ENCODE measurements at regions not wholly inside any gene's neighbourhood (a gene's known extent, or its start where the extent isn't known, plus 50 kb on each side); places are given as distances from the start of the nearest gene placed in this dataset.
A peak's percentile ranks its signal among the peaks of the same experiment; 100 is the strongest.

DNA sequence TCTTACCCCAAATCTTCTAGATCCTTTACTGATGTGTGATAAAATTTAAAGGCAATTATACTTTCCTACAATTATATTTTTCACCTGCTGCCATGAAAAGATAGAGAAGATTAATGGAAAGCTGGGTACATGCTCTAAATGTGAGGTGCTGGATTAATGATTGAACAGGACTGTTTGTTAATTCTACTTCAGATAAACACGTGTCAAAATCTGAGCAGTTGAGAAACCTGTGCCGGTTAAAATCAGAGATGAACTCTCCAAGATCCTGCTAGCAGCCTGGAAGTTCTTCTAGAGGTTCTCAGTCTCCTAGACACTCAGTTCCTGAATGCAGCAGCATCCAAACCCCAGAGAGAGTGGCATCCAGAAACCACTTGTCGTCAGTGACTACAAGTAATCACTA, 69.2 kb downstream of the INHBA start:
- ChIA-PET POLR2A (no interaction called here), CTCF (no interaction called here)
- peaks cover 3% of the 10 kb centered on the region for H3K4me1 Mint-ChIP-seq
- H3K27me3 Mint-ChIP-seq = no peaks in the 10 kb centered on the region
- DNase-seq = no peak
- no peaks in the 10 kb centered on the region for H3K9me3 Mint-ChIP-seq
- no peaks in the 10 kb centered on the region for H3K36me3 Mint-ChIP-seq (ENCODE audit: low read depth)
- H3K27ac Mint-ChIP-seq = no peak overlapping the region
- no peak overlapping the region for H3K4me3 Mint-ChIP-seq

DNA sequence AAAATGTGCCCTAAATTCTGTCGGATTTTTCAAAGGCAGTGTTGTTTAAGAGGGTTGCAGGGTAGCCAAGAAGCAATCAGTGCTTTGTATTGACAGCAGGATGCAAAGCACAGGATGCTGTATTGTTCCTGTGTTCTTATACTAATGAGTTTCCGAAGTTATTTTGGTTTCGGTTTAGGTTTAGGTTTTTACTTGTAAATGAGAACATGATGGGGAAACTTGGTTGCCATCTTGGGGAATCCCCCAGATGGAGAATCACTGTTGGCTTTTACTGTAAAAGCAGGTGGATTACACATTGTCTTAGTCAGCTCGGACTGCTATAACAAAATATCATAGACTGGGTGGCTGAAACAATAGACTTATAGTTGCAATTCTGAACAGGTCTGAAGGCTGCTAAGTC, 72.1 kb downstream of the INHBA start:
- ChIA-PET POLR2A (no interaction called here), CTCF (no interaction called here)
- peak; percentile 7 for DNase-seq
- Mint-ChIP-seq H3K9me3 (no peaks in the 10 kb centered on the region), H3K4me1 (peaks cover 3% of the 10 kb centered on the region), H3K27me3 (no peaks in the 10 kb centered on the region), H3K4me3 (no peak overlapping the region), H3K36me3 (ENCODE audit: low read depth) (no peaks in the 10 kb centered on the region), H3K27ac (no peak overlapping the region)

DNA sequence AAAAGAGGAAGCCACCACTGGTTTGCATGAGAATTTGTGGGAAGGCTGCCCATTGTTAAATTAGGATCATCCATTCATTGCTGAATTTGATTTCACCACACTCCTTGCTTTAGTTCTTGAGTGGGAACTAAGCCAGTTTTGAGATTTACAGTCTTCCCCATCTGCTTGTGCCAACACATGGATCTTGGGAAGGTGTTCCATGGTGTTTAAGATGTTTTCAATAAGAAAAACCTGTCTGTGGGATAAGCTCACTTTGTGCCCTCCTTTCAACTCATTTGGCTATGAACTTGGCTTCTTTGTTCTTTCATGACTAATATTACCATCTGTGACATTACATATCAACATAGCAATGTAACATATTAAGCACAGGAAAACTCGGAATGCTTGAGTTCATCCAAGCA, 73.2 kb downstream of the INHBA start:
- H3K4me1 Mint-ChIP-seq = peaks cover 3% of the 10 kb centered on the region

DNA sequence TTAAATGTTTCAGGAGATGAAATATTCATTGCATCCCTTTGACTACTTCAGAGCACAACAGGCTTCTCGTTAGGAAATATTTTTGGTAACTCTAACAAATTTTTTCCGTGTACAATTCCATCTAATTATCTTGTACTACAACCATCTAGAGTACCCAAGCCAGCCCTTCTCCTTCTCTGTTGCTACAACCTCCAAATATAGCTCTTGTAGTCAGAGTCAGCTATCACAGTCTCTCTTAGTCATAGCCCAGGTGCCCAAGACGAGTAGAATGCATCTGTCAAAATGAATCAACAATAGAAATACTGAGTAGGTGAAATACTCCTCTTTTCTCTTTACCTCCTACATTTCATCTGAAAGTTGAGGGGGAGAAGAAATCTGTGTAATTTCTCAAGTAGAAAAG, 74.0 kb downstream of the INHBA start:
- Mint-ChIP-seq H3K4me1 (peaks cover 3% of the 10 kb centered on the region), H3K36me3 (ENCODE audit: low read depth) (no peaks in the 10 kb centered on the region), H3K27me3 (no peaks in the 10 kb centered on the region), H3K4me3 (no peak overlapping the region), H3K9me3 (no peaks in the 10 kb centered on the region), H3K27ac (no peak overlapping the region)
- DNase-seq = no peak
- CTCF ChIA-PET = interaction anchor here (0.6 kb wide), 1 partner anchor 1515 kb away, joined by 3 read pairs; no protein-coding TSS in a partner anchor
- POLR2A ChIA-PET = no interaction called here

More for the DNA sequence above, 73.2 kb downstream of the INHBA start:
- no peak for DNase-seq
- Mint-ChIP-seq H3K4me3 (no peak overlapping the region), H3K27me3 (no peaks in the 10 kb centered on the region), H3K27ac (no peak overlapping the region), H3K9me3 (no peaks in the 10 kb centered on the region), H3K36me3 (ENCODE audit: low read depth) (no peaks in the 10 kb centered on the region)
- ChIA-PET POLR2A (no interaction called here), CTCF (no interaction called here)

DNA sequence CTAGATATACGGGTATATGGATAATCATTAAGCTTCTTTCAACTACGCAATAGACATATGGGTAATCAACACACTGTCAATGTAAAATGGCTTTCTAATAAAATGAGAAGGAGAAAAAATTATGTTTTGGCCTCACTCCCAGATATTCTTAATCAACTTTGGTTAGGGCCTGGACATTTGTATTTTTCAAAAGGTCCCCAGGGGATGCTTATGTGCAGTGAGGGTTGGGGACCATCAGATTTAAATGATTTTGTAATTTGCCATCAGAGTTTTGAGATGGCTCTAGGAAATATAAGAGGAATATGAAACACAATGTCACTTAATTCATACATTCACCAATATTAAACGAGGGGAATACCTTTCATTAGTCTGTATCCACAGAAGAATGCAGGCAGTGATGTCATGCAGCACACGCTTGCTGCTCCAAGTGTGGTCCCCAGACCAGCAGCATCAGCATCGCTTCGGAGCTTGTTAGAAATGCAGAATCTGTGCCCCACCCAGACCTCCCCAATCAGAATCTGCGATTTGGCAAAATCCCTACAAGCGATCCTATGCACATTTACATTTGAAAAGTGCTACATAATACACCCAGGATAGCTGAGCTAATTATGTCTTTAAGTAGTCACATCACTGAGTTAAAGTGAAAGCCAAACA, 75.1 kb downstream of the INHBA start:
- H3K27me3 Mint-ChIP-seq = no peaks in the 10 kb centered on the region
- DNase-seq = no peak
- CTCF ChIA-PET = no interaction called here
- no peaks in the 10 kb centered on the region for H3K9me3 Mint-ChIP-seq
- H3K27ac Mint-ChIP-seq = no peak overlapping the region
- no peak overlapping the region for H3K4me3 Mint-ChIP-seq
- no peaks in the 10 kb centered on the region for H3K36me3 Mint-ChIP-seq (ENCODE audit: low read depth)
- POLR2A ChIA-PET = no interaction called here
- peaks cover 3% of the 10 kb centered on the region for H3K4me1 Mint-ChIP-seq

DNA sequence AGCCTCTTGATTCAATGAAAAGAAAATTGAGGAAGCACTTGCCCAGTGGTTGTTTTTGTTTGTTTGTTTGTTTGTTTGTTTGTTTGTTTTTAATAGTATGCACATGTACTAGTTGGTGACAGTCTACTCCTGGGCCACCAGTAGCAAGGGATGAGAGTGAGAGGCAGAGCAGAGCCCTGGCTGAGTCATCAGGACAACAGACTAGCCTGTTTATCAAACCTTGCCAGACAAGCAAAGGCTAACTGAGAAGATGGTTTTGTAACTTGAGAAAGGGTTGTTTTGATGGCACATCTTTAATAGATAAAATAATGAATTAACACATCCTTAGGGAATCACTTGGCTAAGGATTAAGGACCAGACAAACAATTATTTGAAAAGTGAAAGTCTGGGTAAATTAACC, 78.1 kb downstream of the INHBA start:
- ChIA-PET POLR2A (no interaction called here), CTCF (interaction anchor here (1.0 kb wide), 1 partner anchor 52 kb away, joined by 3 read pairs; no protein-coding TSS in a partner anchor)
- Mint-ChIP-seq H3K9me3 (no peaks in the 10 kb centered on the region), H3K27me3 (no peaks in the 10 kb centered on the region), H3K4me3 (no peak overlapping the region), H3K36me3 (ENCODE audit: low read depth) (no peaks in the 10 kb centered on the region), H3K4me1 (no peaks in the 10 kb centered on the region), H3K27ac (no peak overlapping the region)
- DNase-seq = no peak

DNA sequence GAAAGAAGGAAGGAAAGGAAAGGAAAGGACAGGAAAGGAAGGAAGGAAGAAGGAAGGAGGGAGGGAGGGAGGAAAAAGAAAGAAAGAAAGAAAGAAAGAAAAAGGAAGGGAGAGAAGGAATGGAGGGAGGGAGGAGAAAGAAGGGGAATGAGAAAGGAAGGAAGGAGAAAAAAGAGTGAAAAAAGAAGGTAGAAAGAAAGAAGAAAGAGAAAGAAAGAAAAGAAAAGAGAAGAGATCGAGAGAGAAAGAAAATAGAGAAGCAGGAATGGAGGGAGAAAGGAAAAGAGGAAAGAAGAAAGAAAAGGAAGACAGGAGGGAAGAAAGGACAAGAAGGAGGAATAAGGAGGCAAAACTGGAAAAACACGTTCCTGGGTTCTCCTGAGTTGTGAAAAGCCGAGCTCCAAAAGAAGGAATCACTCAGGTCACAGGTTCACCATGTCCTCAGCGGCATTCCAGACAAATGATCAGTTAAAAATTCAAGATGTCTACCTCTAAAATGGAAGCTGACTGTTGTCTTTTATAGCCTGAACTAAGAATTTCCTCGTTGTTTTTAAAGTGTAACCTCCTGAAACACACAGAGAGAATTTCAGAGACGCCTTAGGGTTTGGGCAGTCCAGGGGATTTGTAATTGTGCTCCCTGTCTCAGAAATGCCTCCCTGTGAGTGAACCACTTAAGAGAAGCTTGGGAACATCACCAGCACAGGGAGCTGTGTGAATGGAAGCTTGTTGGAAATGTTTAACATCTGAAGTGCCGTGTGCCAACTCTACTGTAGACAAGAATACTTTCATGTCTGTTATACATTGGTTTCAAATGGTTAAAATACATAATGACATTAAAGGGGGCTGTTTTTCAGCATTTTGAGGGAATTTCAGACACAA, 80.7 kb downstream of the INHBA start:
- ChIA-PET CTCF (no interaction called here), POLR2A (no interaction called here)
- Mint-ChIP-seq H3K27ac (no peak overlapping the region), H3K27me3 (no peaks in the 10 kb centered on the region), H3K4me3 (no peak overlapping the region), H3K9me3 (no peaks in the 10 kb centered on the region), H3K4me1 (no peaks in the 10 kb centered on the region), H3K36me3 (ENCODE audit: low read depth) (no peaks in the 10 kb centered on the region)
- no peak for DNase-seq

DNA sequence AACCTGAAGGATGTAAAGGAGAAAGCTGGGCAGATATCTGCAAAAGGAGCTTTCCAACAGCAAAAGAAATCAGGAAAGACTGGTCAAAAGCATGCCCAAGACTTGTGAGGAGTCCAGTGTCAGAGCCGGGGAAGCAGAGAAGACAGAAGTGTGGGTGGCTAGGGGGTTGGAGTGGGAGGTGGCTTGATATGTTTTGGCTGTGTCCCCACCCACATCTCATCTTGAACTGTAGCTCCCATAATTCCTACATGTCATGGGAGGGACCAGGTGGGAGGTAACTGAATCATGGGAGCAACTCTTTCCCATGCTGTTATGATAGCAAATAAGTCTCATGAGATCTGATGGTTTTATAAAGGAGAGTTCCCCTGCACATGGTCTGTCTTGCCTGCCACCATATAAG, 84.9 kb downstream of the INHBA start:
- H3K9me3 Mint-ChIP-seq = no peaks in the 10 kb centered on the region
- H3K4me1 Mint-ChIP-seq = no peaks in the 10 kb centered on the region
- no peaks in the 10 kb centered on the region for H3K36me3 Mint-ChIP-seq (ENCODE audit: low read depth)
- POLR2A ChIA-PET = no interaction called here
- no peak overlapping the region for H3K27ac Mint-ChIP-seq
- no peak overlapping the region for H3K4me3 Mint-ChIP-seq
- no peaks in the 10 kb centered on the region for H3K27me3 Mint-ChIP-seq
- CTCF ChIA-PET = no interaction called here
- no peak for DNase-seq

DNA sequence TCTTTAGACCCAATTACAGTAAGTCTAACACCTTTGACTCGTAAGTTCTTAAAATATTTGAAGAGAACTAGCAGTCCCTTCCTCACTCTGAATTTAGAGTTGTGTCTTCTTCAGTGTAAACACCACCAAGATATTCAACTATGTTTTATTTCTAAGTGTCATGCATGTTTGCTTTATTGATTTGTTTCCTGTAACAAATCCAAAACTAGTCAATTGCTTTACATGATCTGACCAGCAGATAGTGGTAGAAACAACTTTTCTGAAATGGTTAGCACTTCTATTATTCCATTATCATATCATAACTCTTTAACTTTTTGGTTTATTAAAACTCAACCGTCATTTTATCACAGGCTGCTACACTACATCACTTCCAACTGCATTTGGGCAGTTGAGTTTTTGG, 90.1 kb downstream of the INHBA start:
- no peaks in the 10 kb centered on the region for H3K36me3 Mint-ChIP-seq (ENCODE audit: low read depth)
- H3K27me3 Mint-ChIP-seq = no peaks in the 10 kb centered on the region
- no peak overlapping the region for H3K27ac Mint-ChIP-seq
- no peak overlapping the region for H3K4me3 Mint-ChIP-seq
- no peak for DNase-seq
- ChIA-PET POLR2A (no interaction called here), CTCF (no interaction called here)
- no peaks in the 10 kb centered on the region for H3K4me1 Mint-ChIP-seq
- H3K9me3 Mint-ChIP-seq = peaks cover 2% of the 10 kb centered on the region

DNA sequence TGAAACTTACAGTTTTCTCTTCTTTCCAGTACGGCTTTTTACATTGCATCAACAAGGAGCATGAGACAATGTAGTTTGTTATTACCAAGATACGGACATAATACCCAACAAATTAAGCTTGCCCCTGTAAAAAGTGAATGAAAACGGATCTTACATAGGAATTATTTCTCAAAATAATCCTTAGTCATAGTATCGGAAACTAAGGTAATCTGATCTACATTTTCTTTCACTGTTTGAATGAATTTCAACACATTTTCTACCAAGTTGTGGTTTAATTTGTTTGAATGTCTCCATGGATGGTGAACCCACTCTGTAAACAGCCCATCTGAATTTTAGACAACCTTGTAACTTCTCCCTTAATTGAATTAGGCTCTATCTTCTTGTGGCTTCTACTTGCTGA, 90.5 kb downstream of the INHBA start:
- peaks cover 2% of the 10 kb centered on the region for H3K9me3 Mint-ChIP-seq
- POLR2A ChIA-PET = no interaction called here
- DNase-seq = no peak

DNA sequence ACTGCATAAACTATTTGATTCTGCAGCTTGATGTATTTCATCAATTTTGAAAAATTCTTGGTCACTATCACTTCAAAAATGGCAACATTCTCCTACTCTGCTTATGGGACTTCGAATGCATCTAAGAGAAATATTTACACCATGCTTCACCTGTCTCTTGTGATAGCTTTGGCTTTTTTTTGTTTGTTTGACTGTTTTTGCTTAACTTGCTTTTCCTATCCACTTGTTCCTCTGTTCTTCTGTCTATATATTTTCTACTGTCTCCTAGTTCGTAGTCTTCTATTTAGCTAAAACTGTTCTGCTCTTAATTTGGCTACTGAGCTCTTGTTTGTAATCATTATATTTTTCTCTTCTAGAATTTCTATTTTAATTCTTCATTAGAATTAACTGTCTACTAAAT, 94.4 kb downstream of the INHBA start:
- no peak for DNase-seq
- Mint-ChIP-seq H3K4me3 (no peak overlapping the region), H3K27me3 (no peaks in the 10 kb centered on the region), H3K27ac (no peak overlapping the region), H3K36me3 (ENCODE audit: low read depth) (no peaks in the 10 kb centered on the region), H3K4me1 (no peaks in the 10 kb centered on the region), H3K9me3 (peaks cover 2% of the 10 kb centered on the region)
- ChIA-PET POLR2A (no interaction called here), CTCF (interaction anchor here (0.7 kb wide), 1 partner anchor 77 kb away, joined by 3 read pairs; no protein-coding TSS in a partner anchor)

More for the DNA sequence above, 90.5 kb downstream of the INHBA start:
- Mint-ChIP-seq H3K36me3 (ENCODE audit: low read depth) (no peaks in the 10 kb centered on the region), H3K4me3 (no peak overlapping the region), H3K27me3 (no peaks in the 10 kb centered on the region), H3K27ac (no peak overlapping the region), H3K4me1 (no peaks in the 10 kb centered on the region)
- CTCF ChIA-PET = no interaction called here

DNA sequence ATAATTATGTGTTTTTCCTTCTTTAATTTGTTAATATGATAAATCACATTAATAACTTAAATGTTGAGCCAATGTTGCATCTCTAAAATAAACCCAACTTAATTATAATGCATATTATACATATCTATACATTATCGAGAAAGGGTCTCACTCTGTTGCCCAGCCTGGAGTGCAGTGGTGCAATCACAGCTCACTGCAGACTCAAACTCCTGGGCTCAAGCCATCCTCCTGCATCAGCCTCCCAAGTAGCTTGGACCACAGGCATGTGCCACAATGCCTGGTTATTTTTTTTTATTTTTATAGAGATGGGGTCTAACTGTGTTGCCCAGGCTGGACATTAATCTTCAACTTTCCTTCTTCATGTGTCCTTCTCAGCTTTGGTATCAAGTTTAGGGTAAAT, 98.9 kb downstream of the INHBA start:
- CTCF ChIA-PET = interaction anchor here (0.6 kb wide), 1 partner anchor 12 kb away, joined by 3 read pairs; no protein-coding TSS in a partner anchor
- Mint-ChIP-seq H3K4me3 (no peak overlapping the region), H3K27me3 (no peaks in the 10 kb centered on the region), H3K4me1 (no peaks in the 10 kb centered on the region), H3K9me3 (no peaks in the 10 kb centered on the region), H3K27ac (no peak overlapping the region), H3K36me3 (ENCODE audit: low read depth) (no peaks in the 10 kb centered on the region)
- POLR2A ChIA-PET = no interaction called here
- DNase-seq = no peak

DNA sequence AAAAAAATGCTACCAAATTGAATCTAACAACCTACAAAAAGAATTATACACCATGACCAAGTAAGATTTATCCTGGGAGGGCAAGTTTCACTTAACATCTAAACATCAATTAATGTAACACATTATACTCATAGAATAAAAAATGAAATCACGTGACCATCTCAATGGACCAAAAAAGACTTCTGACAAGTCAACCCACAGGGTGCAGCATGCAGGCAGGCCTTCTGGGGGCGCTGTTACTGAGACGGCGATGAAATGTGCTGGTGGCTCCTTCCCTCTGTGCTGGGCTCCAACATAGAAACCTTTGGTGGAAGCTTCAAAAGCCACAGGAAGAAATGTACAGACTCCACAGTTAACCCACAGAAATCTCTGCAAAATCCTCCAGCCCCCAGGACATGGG, 103.1 kb downstream of the INHBA start:
- no peaks in the 10 kb centered on the region for H3K4me1 Mint-ChIP-seq
- H3K36me3 Mint-ChIP-seq (ENCODE audit: low read depth) = no peaks in the 10 kb centered on the region
- CTCF ChIA-PET = no interaction called here
- H3K27ac Mint-ChIP-seq = no peak overlapping the region
- peaks cover 5% of the 10 kb centered on the region for H3K9me3 Mint-ChIP-seq
- no peak overlapping the region for H3K4me3 Mint-ChIP-seq
- no peaks in the 10 kb centered on the region for H3K27me3 Mint-ChIP-seq
- no peak for DNase-seq
- POLR2A ChIA-PET = no interaction called here

DNA sequence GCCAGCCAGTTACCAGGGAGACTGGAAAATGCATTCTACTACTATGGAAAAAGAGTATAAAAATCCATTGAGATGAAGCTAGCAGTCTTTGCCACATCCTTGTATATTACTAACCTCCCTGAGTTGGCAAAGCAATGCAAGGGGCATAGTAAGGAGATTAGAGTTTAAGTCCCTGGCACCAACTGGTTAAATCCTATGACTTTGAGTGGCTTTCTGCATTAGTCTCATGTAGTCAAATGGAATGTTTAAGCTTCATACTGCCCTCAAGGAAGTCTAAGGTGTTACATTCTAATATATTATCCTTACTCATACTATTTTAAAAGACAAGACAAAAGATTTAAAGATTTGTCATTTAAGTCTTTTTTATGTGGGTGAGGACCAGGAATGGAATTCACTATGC, 110.1 kb downstream of the INHBA start:
- no peaks in the 10 kb centered on the region for H3K36me3 Mint-ChIP-seq (ENCODE audit: low read depth)
- peaks cover 7% of the 10 kb centered on the region for H3K9me3 Mint-ChIP-seq
- POLR2A ChIA-PET = no interaction called here
- no peaks in the 10 kb centered on the region for H3K27me3 Mint-ChIP-seq
- no peak overlapping the region for H3K27ac Mint-ChIP-seq
- no peak for DNase-seq
- H3K4me1 Mint-ChIP-seq = no peaks in the 10 kb centered on the region
- CTCF ChIA-PET = interaction anchor here (0.6 kb wide), 1 partner anchor 11 kb away, joined by 3 read pairs; no protein-coding TSS in a partner anchor
- no peak overlapping the region for H3K4me3 Mint-ChIP-seq
